HepG2 (cell line): ENCODE measurements at regions not wholly inside any gene's neighbourhood (a gene's known extent, or its start where the extent isn't known, plus 50 kb on each side); places are given as distances from the start of the nearest gene placed in this dataset.
"Not testable (repeated sequence)": the region's sequence is repeated elsewhere in the genome, so short reads cannot be mapped to it uniquely, and the experiment has no call there.

Experiments used
- ATAC-seq: fragments of 200-7000 bp; cut with Tn5 transposase; 3 replicates; pipeline ENCODE4 v1.9.1; 2020; ENCODE audit warnings: mild to moderate bottlenecking, moderate library complexity
- BruUV-seq: library from RNA; stranded (reverse); fragments of 400-500 nt; replicated peaks from 2 replicates; lab custom pipeline; 2021; lab: Mats Ljungman, UMichigan
- CTCF ChIA-PET: fragments of 300-600 bp; formaldehyde crosslinking; extraction: SDS; loops from one replicate; lab custom pipeline; 2021; ENCODE audit warnings: low total read pairs, inconsistent platforms, low intra/inter-chr PET ratio; lab: Yijun Ruan, JAX
- POLR2A ChIA-PET: fragments of 350-600 bp; sonication (Branson Sonifier 250); formaldehyde crosslinking; loops from one replicate; lab custom pipeline; 2020; ENCODE audit warnings: antibody characterized with exemption, inconsistent platforms; lab: Yijun Ruan, JAX
- DNase-seq: peaks from one replicate; pipeline ENCODE4 v3.0.0-alpha.2; 2015; ENCODE audit warnings: low spot score
- FAIRE-seq: peaks from 3 replicates; lab custom pipeline; 2011; peaks lifted over from hg19 to GRCh38; lab: Jason Lieb, UNC
- H2AFZ ChIP-seq: one replicate; pipeline ENCODE4 v1.6.1; 2011; ENCODE audit warnings: low read length, inconsistent platforms
- H3K27ac ChIP-seq: fragments of 300-600 bp; 3 replicates; pipeline ENCODE4 v1.8.0; 2011; ENCODE audit warnings: mixed run types, mild to moderate bottlenecking, mixed read lengths, low read length, inconsistent platforms; ENCODE audit not compliant: insufficient read depth; ENCODE audit errors: extremely low read length
- H3K27me3 ChIP-seq, 2 experiments: fragments of 200-600 bp in 1 of 2; 2 replicates in 1 of 2; 3 replicates in 1 of 2; pipeline versions ENCODE4 v1.6.0 to v1.8.0; 2011; ENCODE audit warnings: low read length in 2 of 2, mild to moderate bottlenecking in 2 of 2, moderate library complexity in 2 of 2, inconsistent platforms in 1 of 2; ENCODE audit not compliant: insufficient read depth in 2 of 2, control insufficient read depth in 1 of 2
- H3K36me3 ChIP-seq, 2 experiments: fragments of 200-600 bp in 1 of 2; replicated peaks in 1 of 2; 2 replicates in 1 of 2; 3 replicates in 1 of 2; pipeline versions ENCODE4 v1.5.1 to v1.8.0; 2011; ENCODE audit warnings: low read length in 2 of 2, inconsistent platforms in 1 of 2; ENCODE audit not compliant: insufficient read depth in 2 of 2, control insufficient read depth in 1 of 2
- H3K4me1 ChIP-seq: 2 replicates; pipeline ENCODE4 v1.5.1; 2012; ENCODE audit warnings: low read length, inconsistent platforms; ENCODE audit not compliant: insufficient read depth
- H3K4me2 ChIP-seq: 2 replicates; pipeline ENCODE4 v1.6.0; 2011; ENCODE audit warnings: low read depth, low read length, inconsistent platforms
- H3K4me3 ChIP-seq, 3 experiments: fragments of 200-600 bp in 1 of 3; sonication (generic), shearing (Covaris generic) in 1 of 3; replicated peaks in 1 of 3; 2 replicates each; pipeline ENCODE4 v1.5.1; 2011 to 2016; ENCODE audit warnings: low read length in 3 of 3, inconsistent platforms in 2 of 3, low read depth in 2 of 3, mild to moderate bottlenecking in 2 of 3, control low read depth in 1 of 3, mixed read lengths in 1 of 3; ENCODE audit not compliant: insufficient read depth in 1 of 3
- H3K79me2 ChIP-seq: one replicate; pipeline ENCODE4 v1.6.1; 2011; ENCODE audit warnings: low read length, inconsistent platforms; ENCODE audit not compliant: insufficient read depth
- H3K9ac ChIP-seq: 2 replicates; pipeline ENCODE4 v1.6.0; 2011; ENCODE audit warnings: mild to moderate bottlenecking, low read depth, low read length, inconsistent platforms; ENCODE audit not compliant: insufficient read depth
- H3K9me3 ChIP-seq: 2 replicates; pipeline ENCODE4 v1.5.1; 2012; ENCODE audit warnings: mild to moderate bottlenecking, low read length
- H4K20me1 ChIP-seq: 2 replicates; pipeline ENCODE4 v1.6.0; 2011; ENCODE audit warnings: inconsistent platforms, mild to moderate bottlenecking, low read length, moderate library complexity; ENCODE audit not compliant: insufficient read depth
- SNAI1 ChIP-seq: sonication (generic); formaldehyde crosslinking; IDR thresholded peaks from 2 replicates; pipeline ENCODE4 v1.5.0; 2020; ENCODE audit warnings: mild to moderate bottlenecking, missing genetic modification reagents, borderline replicate concordance
- ZBTB44 ChIP-seq: sonication (generic); formaldehyde crosslinking; IDR thresholded peaks from 2 replicates; pipeline ENCODE4 v1.4.0; 2020; ENCODE audit warnings: missing genetic modification reagents
- ZC3H13 ChIP-seq: sonication (generic); formaldehyde crosslinking; IDR thresholded peaks from 2 replicates; pipeline ENCODE4 v1.8.1; 2023; ENCODE audit warnings: mild to moderate bottlenecking, missing genetic modification reagents, moderate library complexity
- ZFP36 ChIP-seq: fragments of 150-350 bp; IDR thresholded peaks from 2 replicates; pipeline ENCODE4 v1.6.1; 2018; ENCODE audit warnings: borderline replicate concordance, low read length, low read depth; ENCODE audit not compliant: partially characterized antibody
- ZNF3 ChIP-seq: IDR thresholded peaks from 2 replicates; pipeline ENCODE4 v1.7.0; 2017; ENCODE audit warnings: inconsistent platforms
- ZNF530 ChIP-seq: sonication (generic); formaldehyde crosslinking; IDR thresholded peaks from 2 replicates; pipeline ENCODE4 v1.5.0; 2020; ENCODE audit warnings: low read depth, mild to moderate bottlenecking, missing genetic modification reagents
- ZNF766 ChIP-seq: sonication (generic); formaldehyde crosslinking; IDR thresholded peaks from 2 replicates; pipeline ENCODE4 v1.5.0; 2020; ENCODE audit warnings: missing genetic modification reagents, borderline replicate concordance
- ZNF839 ChIP-seq: sonication (generic); formaldehyde crosslinking; IDR thresholded peaks from 2 replicates; pipeline ENCODE4 v1.4.0; 2020; ENCODE audit warnings: missing genetic modification reagents, mild to moderate bottlenecking, borderline replicate concordance
- WGBS: methylation state at CpG from one replicate; pipeline ENCODE4 v1.1.6; 2017; ENCODE audit warnings: low lambda C conversion rate; 5-methylcytosine and 5-hydroxymethylcytosine counted together
- in situ Hi-C: cut with HindIII; loops from 2 replicates; pipeline ENCODE4 v1.10.0; 2017; ENCODE audit warnings: low pct_unique_long_range_greater_than_20kb; ENCODE audit not compliant: extremely low pct_ligation_motif_present
- intact Hi-C: fragments of 100-400 bp; cut with micrococcal nuclease; formaldehyde crosslinking; loops from one replicate; pipeline ENCODE4 v1.10.0; 2022; ENCODE audit not compliant: unreplicated experiment

DNA sequence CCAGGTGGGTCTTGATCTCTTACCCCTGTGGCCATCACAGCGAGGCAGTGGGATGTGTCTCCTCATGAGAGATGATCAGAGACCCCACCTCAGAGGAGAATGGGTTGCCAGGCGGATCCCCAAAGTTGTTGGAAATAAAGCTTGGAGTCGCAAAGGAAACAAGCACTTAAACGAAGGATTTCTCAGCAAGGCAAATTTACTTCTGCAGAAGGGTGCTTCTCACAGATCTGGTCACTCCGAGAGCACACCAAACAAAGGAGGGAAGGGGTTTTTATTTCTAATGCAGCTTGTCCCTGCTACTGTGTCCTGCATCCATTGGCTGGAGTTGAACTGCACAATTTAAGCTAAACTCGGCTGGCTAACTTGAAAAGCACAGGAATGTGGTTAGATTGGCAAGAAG is 466.6 kb upstream of the EYS start:
- Histone ChIP-seq H3K27ac (no peak overlapping the region), H3K36me3 (no peaks in the 10 kb centered on the region), H3K4me2 (no peak overlapping the region), H3K9ac (no peak overlapping the region), H3K9me3 (peaks cover 34% of the 10 kb centered on the region), H4K20me1 (no peaks in the 10 kb centered on the region), H3K4me1 (no peaks in the 10 kb centered on the region), H3K27me3 (no peaks in the 10 kb centered on the region), H3K4me3 (no peak overlapping the region), H2AFZ (no peak overlapping the region), H3K79me2 (no peaks in the 10 kb centered on the region)
- 3% methylated on average over 6 of the region's 6 CpGs for WGBS
- no peak for ATAC-seq
- no TSS peak for BruUV-seq
- intact Hi-C loops (no loop called here), in situ Hi-C loops (no loop called here)
- ChIA-PET POLR2A (no interaction called here), CTCF (no interaction called here)
- TF ChIP-seq ZNF766: no peak
- TF ChIP-seq ZNF3 (CRISPR knock-in tag): no peak
- TF ChIP-seq ZFP36: no peak
- TF ChIP-seq ZNF839 (CRISPR knock-in tag): no peak
- TF ChIP-seq ZBTB44 (CRISPR knock-in tag): no peak
- TF ChIP-seq SNAI1 (CRISPR knock-in tag): no peak
- no peak for TF ChIP-seq ZC3H13 (CRISPR knock-in tag)
- no peak for TF ChIP-seq ZNF530 (CRISPR knock-in tag)
- no peak for DNase-seq
- no peak for FAIRE-seq

GRCh38 chr6:66166713-66167112 is 459.7 kb upstream of the EYS start:
- DNase-seq, H3K4me3 ChIP-seq, H3K4me1 ChIP-seq, BruUV-seq, H3K4me2 ChIP-seq, intact Hi-C loops, ATAC-seq, H2AFZ ChIP-seq, H3K9ac ChIP-seq, H3K36me3 ChIP-seq, H3K79me2 ChIP-seq, CTCF ChIA-PET, H3K27ac ChIP-seq, POLR2A ChIA-PET, in situ Hi-C loops, H3K27me3 ChIP-seq, H4K20me1 ChIP-seq, FAIRE-seq: not testable (repeated sequence)
- peaks cover 59% of the 10 kb centered on the region for H3K9me3 ChIP-seq
- 20% methylated on average over 6 of the region's 10 CpGs for WGBS
